ENCODE measurements at regions not wholly inside any gene's neighbourhood (a gene's known extent, or its start where the extent isn't known, plus 50 kb on each side); places are given as distances from the start of the nearest gene placed in this dataset.

DNA sequence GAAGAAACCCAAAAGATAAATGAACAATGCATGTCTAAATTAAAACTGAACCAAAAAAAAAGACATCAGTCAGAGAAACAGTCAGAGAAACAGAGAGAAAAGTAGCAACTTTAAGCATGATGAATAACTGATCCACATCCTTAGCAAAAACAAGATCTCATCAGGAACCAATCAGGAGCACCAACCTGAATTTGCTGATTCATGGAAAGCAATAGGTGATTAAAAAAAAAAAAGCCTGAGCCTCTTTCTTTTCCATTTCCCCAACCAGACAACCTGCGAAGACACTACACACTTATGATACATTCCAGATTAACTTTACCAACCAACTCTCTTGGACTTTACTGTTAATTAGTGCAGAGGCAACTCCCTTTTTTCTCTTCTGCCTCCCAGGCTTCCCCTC lies 112.7 kb upstream of the TAS2R1 start:
- no peak for DNase-seq (ENCODE audit: low spot score)
- WGBS (ENCODE audit: low lambda C conversion rate, missing lambda C conversion rate): 96% methylated on average over 1 of the region's 1 CpG
- TF ChIP-seq EZH2 (IDR thresholded peaks at IDR 0.05; ENCODE audit: borderline replicate concordance) (no peak), EZH2phosphoT487 (IDR thresholded peaks at IDR 0.05; ENCODE audit: low read depth, severe bottlenecking, unreplicated experiment) (no peak)
- TF ChIP-seq, protein P1, sequence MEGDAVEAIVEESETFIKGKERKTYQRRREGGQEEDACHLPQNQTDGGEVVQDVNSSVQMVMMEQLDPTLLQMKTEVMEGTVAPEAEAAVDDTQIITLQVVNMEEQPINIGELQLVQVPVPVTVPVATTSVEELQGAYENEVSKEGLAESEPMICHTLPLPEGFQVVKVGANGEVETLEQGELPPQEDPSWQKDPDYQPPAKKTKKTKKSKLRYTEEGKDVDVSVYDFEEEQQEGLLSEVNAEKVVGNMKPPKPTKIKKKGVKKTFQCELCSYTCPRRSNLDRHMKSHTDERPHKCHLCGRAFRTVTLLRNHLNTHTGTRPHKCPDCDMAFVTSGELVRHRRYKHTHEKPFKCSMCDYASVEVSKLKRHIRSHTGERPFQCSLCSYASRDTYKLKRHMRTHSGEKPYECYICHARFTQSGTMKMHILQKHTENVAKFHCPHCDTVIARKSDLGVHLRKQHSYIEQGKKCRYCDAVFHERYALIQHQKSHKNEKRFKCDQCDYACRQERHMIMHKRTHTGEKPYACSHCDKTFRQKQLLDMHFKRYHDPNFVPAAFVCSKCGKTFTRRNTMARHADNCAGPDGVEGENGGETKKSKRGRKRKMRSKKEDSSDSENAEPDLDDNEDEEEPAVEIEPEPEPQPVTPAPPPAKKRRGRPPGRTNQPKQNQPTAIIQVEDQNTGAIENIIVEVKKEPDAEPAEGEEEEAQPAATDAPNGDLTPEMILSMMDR (IDR thresholded peaks at IDR 0.05; ENCODE audit: poor library complexity): no peak
- Histone ChIP-seq H3K36me3 (replicated peaks; ENCODE audit: insufficient read depth, low read depth) (no peaks in the 10 kb centered on the region), H3K4me2 (no peak overlapping the region), H3K79me2 (no peaks in the 10 kb centered on the region), H2AFZ (no peak overlapping the region), H3K27me3 (no peaks in the 10 kb centered on the region), H3K9me3 (ENCODE audit: low read depth) (no peaks in the 10 kb centered on the region), H3K27ac (no peak overlapping the region), H3K4me3 (no peak overlapping the region), H4K20me1 (ENCODE audit: insufficient read depth, poor library complexity, severe bottlenecking) (no peaks in the 10 kb centered on the region), H3K9me2 (replicated peaks; ENCODE audit: insufficient read depth) (no peaks in the 10 kb centered on the region), H3K4me1 (ENCODE audit: insufficient read depth) (no peaks in the 10 kb centered on the region)

DNA sequence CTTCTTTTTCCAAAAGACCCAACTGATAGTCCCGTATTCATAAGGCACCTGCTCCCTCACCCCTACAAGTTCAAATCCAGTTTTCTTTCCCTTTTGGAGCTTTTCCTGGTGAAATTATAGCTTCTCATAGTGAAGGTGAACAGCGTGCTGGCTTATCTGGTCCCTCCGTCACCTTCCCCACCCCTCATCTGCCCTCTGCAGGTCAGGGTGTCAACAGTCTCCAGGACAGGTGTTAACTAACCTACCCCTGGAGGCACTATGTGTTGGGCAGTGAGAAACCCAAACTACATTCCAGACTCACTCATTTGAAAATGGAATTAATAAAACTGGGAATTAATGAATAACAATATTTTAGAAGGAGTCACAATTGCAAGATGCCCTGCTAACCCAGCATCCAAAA lies 109.0 kb upstream of the TAS2R1 start:
- DNase-seq (ENCODE audit: low spot score): no peak
- no peak overlapping the region for H3K4me2 ChIP-seq
- no peaks in the 10 kb centered on the region for H3K4me1 ChIP-seq (ENCODE audit: insufficient read depth)
- H3K36me3 ChIP-seq (replicated peaks; ENCODE audit: insufficient read depth, low read depth): no peaks in the 10 kb centered on the region
- no peak overlapping the region for H3K27ac ChIP-seq
- no peak overlapping the region for H2AFZ ChIP-seq
- no peaks in the 10 kb centered on the region for H3K9me2 ChIP-seq (replicated peaks; ENCODE audit: insufficient read depth)
- no peaks in the 10 kb centered on the region for H3K27me3 ChIP-seq
- no peaks in the 10 kb centered on the region for H3K9me3 ChIP-seq (ENCODE audit: low read depth)
- TF ChIP-seq EZH2phosphoT487 (IDR thresholded peaks at IDR 0.05; ENCODE audit: low read depth, severe bottlenecking, unreplicated experiment) (no peak), EZH2 (IDR thresholded peaks at IDR 0.05; ENCODE audit: borderline replicate concordance) (no peak)
- TF ChIP-seq, protein P1 (IDR thresholded peaks at IDR 0.05; ENCODE audit: poor library complexity): no peak
- no peaks in the 10 kb centered on the region for H4K20me1 ChIP-seq (ENCODE audit: insufficient read depth, poor library complexity, severe bottlenecking)
- H3K79me2 ChIP-seq: no peaks in the 10 kb centered on the region
- 63% methylated on average over 3 of the region's 3 CpGs for WGBS (ENCODE audit: low lambda C conversion rate, missing lambda C conversion rate)
- no peak overlapping the region for H3K4me3 ChIP-seq

DNA sequence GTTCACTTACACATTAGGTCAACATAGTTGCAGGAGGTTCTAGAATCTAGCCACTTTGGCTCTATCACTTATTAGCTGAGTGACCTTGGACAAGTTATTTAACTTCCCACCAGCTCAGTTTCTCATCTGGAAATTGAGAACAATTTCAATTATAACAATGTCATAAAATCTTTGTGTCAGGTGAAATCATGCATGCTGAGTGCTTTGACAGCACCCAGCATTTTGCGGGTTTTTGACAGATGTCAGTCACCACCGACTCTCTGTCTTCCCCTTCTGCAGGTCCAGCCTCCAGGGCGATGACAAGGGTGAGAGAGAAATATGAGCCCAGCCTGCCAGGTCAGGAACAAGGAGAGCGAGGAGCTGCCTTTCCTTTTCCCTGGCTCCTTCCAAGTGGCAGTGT lies 107.1 kb upstream of the TAS2R1 start:
- WGBS (ENCODE audit: low lambda C conversion rate, missing lambda C conversion rate): 85% methylated on average over 4 of the region's 4 CpGs
- no peaks in the 10 kb centered on the region for H3K4me1 ChIP-seq (ENCODE audit: insufficient read depth)
- H4K20me1 ChIP-seq (ENCODE audit: insufficient read depth, poor library complexity, severe bottlenecking): no peaks in the 10 kb centered on the region
- no peak for DNase-seq (ENCODE audit: low spot score)
- H3K27me3 ChIP-seq: no peaks in the 10 kb centered on the region
- H3K36me3 ChIP-seq (replicated peaks; ENCODE audit: insufficient read depth, low read depth): no peaks in the 10 kb centered on the region
- H3K79me2 ChIP-seq: no peaks in the 10 kb centered on the region
- no peaks in the 10 kb centered on the region for H3K9me2 ChIP-seq (replicated peaks; ENCODE audit: insufficient read depth)
- TF ChIP-seq EZH2phosphoT487 (IDR thresholded peaks at IDR 0.05; ENCODE audit: low read depth, severe bottlenecking, unreplicated experiment) (no peak), EZH2 (IDR thresholded peaks at IDR 0.05; ENCODE audit: borderline replicate concordance) (no peak)
- TF ChIP-seq, protein P1 (IDR thresholded peaks at IDR 0.05; ENCODE audit: poor library complexity): no peak
- no peak overlapping the region for H2AFZ ChIP-seq
- no peak overlapping the region for H3K4me2 ChIP-seq
- no peak overlapping the region for H3K4me3 ChIP-seq
- H3K9me3 ChIP-seq (ENCODE audit: low read depth): no peaks in the 10 kb centered on the region
- no peak overlapping the region for H3K27ac ChIP-seq

- Histone ChIP-seq H3K36me3 (replicated peaks; ENCODE audit: insufficient read depth, low read depth) (no peaks in the 10 kb centered on the region), H3K27ac (no peak overlapping the region), H3K9me2 (replicated peaks; ENCODE audit: insufficient read depth) (no peaks in the 10 kb centered on the region), H3K9me3 (ENCODE audit: low read depth) (no peaks in the 10 kb centered on the region), H3K79me2 (no peaks in the 10 kb centered on the region), H3K4me2 (no peak overlapping the region), H3K4me1 (ENCODE audit: insufficient read depth) (no peaks in the 10 kb centered on the region), H2AFZ (no peak overlapping the region), H4K20me1 (ENCODE audit: insufficient read depth, poor library complexity, severe bottlenecking) (no peaks in the 10 kb centered on the region), H3K4me3 (no peak overlapping the region), H3K27me3 (no peaks in the 10 kb centered on the region)
- no peak for TF ChIP-seq EZH2phosphoT487 (IDR thresholded peaks at IDR 0.05; ENCODE audit: low read depth, severe bottlenecking, unreplicated experiment)
- TF ChIP-seq, protein P1 (IDR thresholded peaks at IDR 0.05; ENCODE audit: poor library complexity): no peak
- TF ChIP-seq EZH2 (IDR thresholded peaks at IDR 0.05; ENCODE audit: borderline replicate concordance): no peak
- DNase-seq (ENCODE audit: low spot score): no peak
- 86% methylated on average over 4 of the region's 4 CpGs for WGBS (ENCODE audit: low lambda C conversion rate, missing lambda C conversion rate)
Measured at GRCh38 chr5:9733486-9733885, 103.3 kb upstream of the TAS2R1 start.

Data from hepatocyte (in vitro differentiated cells).